ENCODE measurements at regions not wholly inside any gene's neighbourhood (a gene's known extent, or its start where the extent isn't known, plus 50 kb on each side); places are given as distances from the start of the nearest gene placed in this dataset.

DNA sequence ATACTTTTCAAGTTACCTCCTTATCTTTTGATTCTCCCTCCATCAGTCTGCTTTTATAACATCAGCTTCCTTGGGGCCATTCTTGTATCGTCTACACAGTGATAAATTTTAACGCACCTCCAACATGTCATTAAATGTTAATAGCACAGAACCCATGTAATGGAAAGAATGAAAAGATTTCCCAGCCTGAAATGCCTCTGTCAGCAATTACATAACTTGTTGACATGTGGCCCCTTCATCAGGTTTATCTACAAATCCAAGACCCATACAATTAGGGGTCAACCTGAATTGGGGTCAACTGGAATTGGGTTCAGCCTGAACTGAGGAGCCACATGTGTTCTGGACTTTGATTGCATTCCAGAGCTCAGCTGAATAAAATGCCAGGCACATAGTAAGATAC, 148.2 kb upstream of the KLF7 start:
- Histone ChIP-seq H3K4me3 (no peak overlapping the region), H3K9me3 (no peaks in the 10 kb centered on the region), H3K4me1 (peaks cover 0 to 20% of the 10 kb centered on the region in 2 donors), H3K36me3 (no peaks in the 10 kb centered on the region), H3K27ac (no peak overlapping the region), H3K27me3 (no peaks in the 10 kb centered on the region)
- TF ChIP-seq, protein P1, sequence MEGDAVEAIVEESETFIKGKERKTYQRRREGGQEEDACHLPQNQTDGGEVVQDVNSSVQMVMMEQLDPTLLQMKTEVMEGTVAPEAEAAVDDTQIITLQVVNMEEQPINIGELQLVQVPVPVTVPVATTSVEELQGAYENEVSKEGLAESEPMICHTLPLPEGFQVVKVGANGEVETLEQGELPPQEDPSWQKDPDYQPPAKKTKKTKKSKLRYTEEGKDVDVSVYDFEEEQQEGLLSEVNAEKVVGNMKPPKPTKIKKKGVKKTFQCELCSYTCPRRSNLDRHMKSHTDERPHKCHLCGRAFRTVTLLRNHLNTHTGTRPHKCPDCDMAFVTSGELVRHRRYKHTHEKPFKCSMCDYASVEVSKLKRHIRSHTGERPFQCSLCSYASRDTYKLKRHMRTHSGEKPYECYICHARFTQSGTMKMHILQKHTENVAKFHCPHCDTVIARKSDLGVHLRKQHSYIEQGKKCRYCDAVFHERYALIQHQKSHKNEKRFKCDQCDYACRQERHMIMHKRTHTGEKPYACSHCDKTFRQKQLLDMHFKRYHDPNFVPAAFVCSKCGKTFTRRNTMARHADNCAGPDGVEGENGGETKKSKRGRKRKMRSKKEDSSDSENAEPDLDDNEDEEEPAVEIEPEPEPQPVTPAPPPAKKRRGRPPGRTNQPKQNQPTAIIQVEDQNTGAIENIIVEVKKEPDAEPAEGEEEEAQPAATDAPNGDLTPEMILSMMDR (IDR thresholded peaks at IDR 0.05), result no peak
- DNase-seq (ENCODE audit: low spot score), result no peak

DNA sequence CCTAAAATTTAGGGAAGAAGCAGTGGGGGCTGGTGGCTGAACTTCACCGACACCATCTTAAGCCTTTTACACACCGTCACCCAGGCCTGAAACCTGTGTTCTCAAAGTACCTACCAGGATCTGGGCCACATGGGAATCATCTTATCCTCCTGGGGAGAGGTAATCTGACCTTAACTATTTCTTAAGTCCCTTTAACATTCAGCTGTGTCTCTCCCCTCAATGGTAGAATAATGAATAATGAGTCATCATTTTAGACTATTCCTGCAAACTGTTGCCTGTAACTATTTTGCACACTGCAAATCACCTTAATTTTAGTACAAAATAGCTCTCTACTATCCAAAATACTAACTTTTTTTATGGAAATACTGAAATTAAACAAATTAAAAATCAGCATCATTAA, 149.4 kb upstream of the KLF7 start:
- H3K36me3 ChIP-seq, result no peaks in the 10 kb centered on the region
- H3K4me3 ChIP-seq, result no peak overlapping the region
- TF ChIP-seq, protein P1 (IDR thresholded peaks at IDR 0.05), result no peak
- H3K4me1 ChIP-seq, result peaks cover 0 to 18% of the 10 kb centered on the region in 2 donors
- no peaks in the 10 kb centered on the region for H3K27me3 ChIP-seq
- no peak for DNase-seq (ENCODE audit: low spot score)
- no peaks in the 10 kb centered on the region for H3K9me3 ChIP-seq
- H3K27ac ChIP-seq, result no peak overlapping the region

DNA sequence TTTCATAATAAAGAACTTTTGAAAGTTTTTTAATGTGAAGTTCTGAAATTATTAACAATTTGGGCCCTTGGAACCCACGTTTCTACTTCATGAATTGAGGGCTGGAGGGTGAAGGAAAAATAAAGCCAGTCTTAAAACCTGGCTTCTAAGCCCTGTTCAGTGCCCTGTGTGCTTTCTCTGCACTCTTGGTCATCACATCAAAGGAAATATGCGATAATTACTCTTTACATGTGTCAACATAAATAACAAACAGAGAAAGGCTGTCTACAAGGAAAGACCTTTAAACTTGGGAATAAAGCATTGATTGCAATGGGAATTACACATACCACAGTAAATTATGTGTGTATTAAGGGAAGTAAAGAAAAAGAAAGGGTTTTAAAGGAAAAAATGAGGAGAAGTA, 150.7 kb upstream of the KLF7 start:
- no peak for DNase-seq (ENCODE audit: low spot score)
- no peaks in the 10 kb centered on the region for H3K27me3 ChIP-seq
- H3K4me1 ChIP-seq, result peaks cover 0 to 4% of the 10 kb centered on the region in 2 donors
- H3K4me3 ChIP-seq, result no peak overlapping the region
- H3K36me3 ChIP-seq, result no peaks in the 10 kb centered on the region
- no peaks in the 10 kb centered on the region for H3K9me3 ChIP-seq
- no peak overlapping the region for H3K27ac ChIP-seq
- TF ChIP-seq, protein P1 (IDR thresholded peaks at IDR 0.05), result no peak

DNA sequence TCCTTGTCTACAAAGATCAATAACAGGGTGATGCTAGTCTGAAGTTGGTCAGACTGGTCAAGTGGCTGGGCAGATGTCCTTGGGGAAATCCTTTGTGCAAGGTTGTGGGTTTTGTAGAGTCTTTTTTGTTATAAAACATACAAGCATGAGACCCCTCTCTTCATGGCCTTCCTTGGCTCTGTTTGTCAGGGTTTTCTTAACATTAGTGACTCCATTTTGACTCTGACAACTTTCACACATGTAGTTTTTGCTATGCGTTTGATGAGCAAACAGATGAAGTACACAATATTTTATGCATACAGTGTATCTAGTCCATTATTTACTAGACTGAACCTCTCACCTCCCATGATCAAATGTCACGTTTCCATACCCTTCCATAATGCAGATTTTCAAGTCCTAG, 151.2 kb upstream of the KLF7 start:
- H3K27ac ChIP-seq, result no peak overlapping the region
- peaks cover 0 to under 1% of the 10 kb centered on the region in 2 donors for H3K4me1 ChIP-seq
- H3K4me3 ChIP-seq, result no peak overlapping the region
- H3K27me3 ChIP-seq, result no peaks in the 10 kb centered on the region
- DNase-seq (ENCODE audit: low spot score), result no peak
- no peaks in the 10 kb centered on the region for H3K9me3 ChIP-seq
- TF ChIP-seq, protein P1 (IDR thresholded peaks at IDR 0.05), result no peak
- no peaks in the 10 kb centered on the region for H3K36me3 ChIP-seq

DNA sequence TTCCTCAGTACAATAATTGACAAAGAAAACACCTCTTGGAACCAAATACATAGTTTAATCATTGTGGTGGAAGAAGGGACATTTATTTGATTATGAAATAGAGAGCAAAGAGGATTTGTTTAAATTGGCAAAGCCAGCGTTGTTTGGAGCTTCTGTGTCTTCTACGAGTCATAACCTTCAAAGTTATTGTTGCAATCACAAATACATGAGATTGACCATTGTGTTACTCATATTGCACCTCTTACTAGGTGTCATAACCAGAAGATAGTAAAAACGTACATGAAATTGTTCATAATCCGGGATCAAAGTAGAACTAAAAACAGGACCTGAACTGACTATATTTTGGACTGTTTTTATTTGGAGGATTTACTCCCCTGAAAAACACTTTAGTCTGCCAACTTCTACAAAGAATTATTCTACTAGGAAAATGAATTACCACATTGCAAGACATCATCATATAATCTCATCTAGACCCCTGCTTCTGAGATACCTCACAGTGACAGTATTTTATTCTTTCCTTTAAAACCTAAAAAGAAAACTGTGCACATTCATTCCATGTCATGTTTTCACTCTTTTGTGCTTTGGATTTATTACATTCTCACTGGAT, 151.7 kb upstream of the KLF7 start:
- Histone ChIP-seq H3K27ac (no peak overlapping the region), H3K36me3 (no peaks in the 10 kb centered on the region), H3K4me3 (no peak overlapping the region), H3K9me3 (no peaks in the 10 kb centered on the region), H3K4me1 (no peaks in the 10 kb centered on the region), H3K27me3 (no peaks in the 10 kb centered on the region)
- TF ChIP-seq, protein P1 (IDR thresholded peaks at IDR 0.05), result no peak
- no peak for DNase-seq (ENCODE audit: low spot score)

DNA sequence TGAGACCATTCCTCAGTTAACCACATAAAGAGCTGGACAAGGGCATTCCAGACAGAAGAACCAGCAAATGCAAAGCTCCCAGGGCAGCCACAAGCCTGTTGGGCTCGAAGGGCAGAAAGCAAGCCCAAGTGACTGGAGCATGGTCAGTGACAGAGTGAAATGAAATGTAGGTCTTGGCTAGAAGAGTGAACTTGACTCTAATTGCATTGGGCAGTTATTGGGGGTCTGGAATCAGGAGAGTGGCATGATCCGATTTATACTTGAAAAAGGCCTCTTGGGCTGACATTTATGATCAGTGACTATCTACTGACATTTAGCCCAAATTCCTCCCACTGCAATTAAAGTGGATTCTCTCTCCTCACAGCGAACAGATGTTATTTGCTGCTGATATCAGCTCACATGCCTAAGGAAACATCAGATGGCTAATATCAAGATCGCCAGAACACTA, 152.5 kb upstream of the KLF7 start:
- TF ChIP-seq, protein P1 (IDR thresholded peaks at IDR 0.05), result no peak
- H3K4me1 ChIP-seq, result no peaks in the 10 kb centered on the region
- H3K9me3 ChIP-seq, result no peaks in the 10 kb centered on the region
- H3K27ac ChIP-seq, result no peak overlapping the region
- no peaks in the 10 kb centered on the region for H3K27me3 ChIP-seq
- no peaks in the 10 kb centered on the region for H3K36me3 ChIP-seq
- no peak overlapping the region for H3K4me3 ChIP-seq
- no peak for DNase-seq (ENCODE audit: low spot score)

Data from right atrium auricular region (tissue), 2 donors.